Gastroesophageal sphincter (tissue), 4 donors: ENCODE measurements at regions not wholly inside any gene's neighbourhood (a gene's known extent, or its start where the extent isn't known, plus 50 kb on each side); places are given as distances from the start of the nearest gene placed in this dataset.

ENCODE experiments used
- ATAC-seq: fragments of 150-250 bp; one replicate; pipeline ENCODE4 v1.9.1; 2016; ENCODE audit warnings: mild to moderate bottlenecking, moderate library complexity
- H3K27ac ChIP-seq, 4 donors: fragments of 200-600 bp; sonication (generic) in 3 of 4; 1 replicate in 3 of 4; 2 replicates in 1 of 4; pipeline ENCODE4 v1.5.1; 2016 to 2019
- H3K27me3 ChIP-seq: fragments of 200-600 bp; sonication (generic); one replicate; pipeline ENCODE4 v1.5.1; 2019
- H3K36me3 ChIP-seq, 2 donors: fragments of 200-600 bp; sonication (generic); one replicate each; pipeline ENCODE4 v1.5.1; 2019; ENCODE audit warnings: control low read depth in 1 of 2
- H3K4me1 ChIP-seq, 3 donors: fragments of 200-600 bp; sonication (generic); 1 replicate in 2 of 3; 2 replicates in 1 of 3; pipeline ENCODE4 v1.5.1; 2016 to 2019; ENCODE audit warnings: control low read depth in 2 of 3
- H3K4me3 ChIP-seq, 2 donors: fragments of 200-600 bp; sonication (generic); one replicate each; pipeline ENCODE4 v1.5.1; 2019; ENCODE audit warnings: mild to moderate bottlenecking in 1 of 2, moderate library complexity in 1 of 2
- H3K9me3 ChIP-seq, 3 donors: fragments of 200-600 bp; sonication (generic); one replicate each; pipeline ENCODE4 v1.5.1; 2017 to 2019; ENCODE audit warnings: control low read depth in 2 of 3
- CTCF ChIP-seq, 4 experiments: fragments of 200-600 bp in 2 of 4; fragments of 450-650 bp in 2 of 4; sonication (generic) in 1 of 4; IDR thresholded peaks; one replicate each; pipeline ENCODE4 v1.5.1; 2017 to 2019; ENCODE audit warnings: antibody characterized with exemption in 4 of 4, mild to moderate bottlenecking in 2 of 4, moderate library complexity in 2 of 4
- EP300 ChIP-seq: sonication (generic); formaldehyde crosslinking; IDR thresholded peaks from one replicate; pipeline ENCODE4 v1.6.1; 2017; ENCODE audit warnings: antibody characterized with exemption, mild to moderate bottlenecking
- POLR2A ChIP-seq, 2 donors: fragments of 450-650 bp; IDR thresholded peaks; one replicate each; pipeline ENCODE4 v1.6.1; 2017; ENCODE audit warnings: antibody characterized with exemption in 2 of 2, mild to moderate bottlenecking in 2 of 2, moderate library complexity in 1 of 2
- POLR2AphosphoS5 ChIP-seq: sonication (generic); formaldehyde crosslinking; IDR thresholded peaks from one replicate; pipeline ENCODE4 v1.6.1; 2017; ENCODE audit warnings: antibody characterized with exemption
- WGBS, 2 donors: methylation state at CpG; one replicate each; pipeline ENCODE4 v1.1.5; 2018; ENCODE audit warnings: low coverage in 1 of 2; 5-methylcytosine and 5-hydroxymethylcytosine counted together

- WGBS, 2 donors: 33 to 73% methylated on average over 1 to 2 of the region's 2 CpGs
- Histone ChIP-seq H3K27ac (no peak overlapping the region), H3K4me1 (no peaks in the 10 kb centered on the region), H3K9me3 (no peaks in the 10 kb centered on the region), H3K27me3 (no peaks in the 10 kb centered on the region), H3K4me3 (no peak overlapping the region), H3K36me3 (no peaks in the 10 kb centered on the region)
- TF ChIP-seq POLR2A (IDR thresholded peaks at IDR 0.05): no peak
- no peak for TF ChIP-seq POLR2AphosphoS5
- no peak for TF ChIP-seq EP300
- no peak for TF ChIP-seq CTCF (IDR thresholded peaks at IDR 0.05)
- ATAC-seq: no peak
Measured at GRCh38 chr3:28690176-28690575, 341.6 kb upstream of the AZI2 start.

- TF ChIP-seq POLR2A (IDR thresholded peaks at IDR 0.05): no peak
- TF ChIP-seq EP300: no peak
- no peak for TF ChIP-seq POLR2AphosphoS5
- no peak for TF ChIP-seq CTCF (IDR thresholded peaks at IDR 0.05)
- no peak for ATAC-seq
- 77 to 86% methylated on average over 2 of the region's 2 CpGs for WGBS, 2 donors
Measured at GRCh38 chr3:28698706-28699105, 350.1 kb upstream of the AZI2 start.

GRCh38 chr3:28699283-28699682 is 350.7 kb upstream of the AZI2 start:
- no peaks in the 10 kb centered on the region for H3K27me3 ChIP-seq
- ATAC-seq: no peak
- TF ChIP-seq EP300: no peak
- no peak for TF ChIP-seq POLR2AphosphoS5
- TF ChIP-seq POLR2A (IDR thresholded peaks at IDR 0.05): no peak
- 79 to 82% methylated on average over 2 of the region's 2 CpGs for WGBS, 2 donors
- no peaks in the 10 kb centered on the region for H3K36me3 ChIP-seq
- H3K4me1 ChIP-seq: no peaks in the 10 kb centered on the region
- no peak overlapping the region for H3K4me3 ChIP-seq
- no peak overlapping the region for H3K27ac ChIP-seq
- no peaks in the 10 kb centered on the region for H3K9me3 ChIP-seq

More at GRCh38 chr3:28698706-28699105, 350.1 kb upstream of the AZI2 start:
- Histone ChIP-seq H3K4me1 (no peaks in the 10 kb centered on the region), H3K9me3 (no peaks in the 10 kb centered on the region), H3K4me3 (no peak overlapping the region), H3K36me3 (no peaks in the 10 kb centered on the region), H3K27ac (no peak overlapping the region), H3K27me3 (no peaks in the 10 kb centered on the region)

DNA sequence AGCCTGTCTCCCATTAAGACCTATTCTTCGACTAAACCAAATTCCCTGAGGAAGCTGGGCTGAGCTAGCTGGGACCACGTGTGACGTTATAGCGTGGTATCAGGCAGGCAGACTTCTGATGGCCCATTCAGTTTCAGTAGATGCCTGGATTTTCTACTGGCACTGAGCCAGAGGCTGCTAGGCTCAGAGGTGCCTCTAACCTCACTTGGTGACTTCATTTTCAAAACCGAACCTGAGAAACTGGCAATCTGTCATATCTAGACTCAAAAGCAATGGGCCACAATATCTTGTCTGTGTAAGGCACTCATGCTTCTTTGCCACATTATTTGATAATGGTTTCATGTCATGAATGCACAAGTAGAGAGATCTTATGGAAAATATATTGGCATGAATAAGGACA is 352.1 kb upstream of the AZI2 start:
- ATAC-seq: no peak
- Histone ChIP-seq H3K4me1 (no peaks in the 10 kb centered on the region), H3K27ac (no peak overlapping the region), H3K27me3 (no peaks in the 10 kb centered on the region), H3K9me3 (no peaks in the 10 kb centered on the region), H3K36me3 (no peaks in the 10 kb centered on the region), H3K4me3 (no peak overlapping the region)
- 80 to 94% methylated on average over 3 to 4 of the region's 5 CpGs for WGBS, 2 donors
- TF ChIP-seq EP300 (no peak), POLR2AphosphoS5 (no peak), POLR2A (IDR thresholded peaks at IDR 0.05) (no peak), CTCF (IDR thresholded peaks at IDR 0.05) (no peak)

DNA sequence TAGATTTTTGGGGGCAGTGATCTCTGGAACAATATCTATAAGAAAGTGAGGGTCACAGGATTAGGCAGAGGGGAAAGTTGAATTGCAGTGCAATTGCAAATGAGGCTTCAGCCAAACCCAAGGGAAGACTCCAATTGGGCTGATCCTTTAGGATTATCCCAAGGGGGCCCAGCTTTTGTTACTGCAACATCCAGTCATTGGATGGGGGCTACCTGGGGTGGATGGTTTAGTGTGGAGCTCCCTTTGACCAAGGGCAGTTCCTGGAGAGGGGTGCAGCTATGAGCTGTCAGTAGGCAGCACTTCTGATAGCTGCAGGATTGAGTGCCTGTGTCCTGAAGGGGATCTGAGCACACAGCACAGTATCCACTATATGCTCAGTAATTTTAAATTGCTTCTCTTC is 355.2 kb upstream of the AZI2 start:
- ATAC-seq: no peak

More for the DNA sequence above, 355.2 kb upstream of the AZI2 start:
- H3K9me3 ChIP-seq: no peaks in the 10 kb centered on the region
- H3K36me3 ChIP-seq: no peaks in the 10 kb centered on the region
- no peak overlapping the region for H3K4me3 ChIP-seq
- TF ChIP-seq POLR2A (IDR thresholded peaks at IDR 0.05) (no peak), CTCF (IDR thresholded peaks at IDR 0.05) (no peak), POLR2AphosphoS5 (no peak), EP300 (no peak)
- H3K27ac ChIP-seq: no peak overlapping the region
- H3K27me3 ChIP-seq: no peaks in the 10 kb centered on the region
- H3K4me1 ChIP-seq: no peaks in the 10 kb centered on the region
